ENCODE measurements at regions not wholly inside any gene's neighbourhood (a gene's known extent, or its start where the extent isn't known, plus 50 kb on each side); places are given as distances from the start of the nearest gene placed in this dataset.

- 28 to 29% methylated on average over 4 of the region's 4 CpGs for WGBS, 2 donors
- peaks cover 1% of the 10 kb centered on the region for H3K9me3 ChIP-seq (ENCODE audit: control insufficient read depth, low read length)
- DNase-seq (no peak), ATAC-seq (ENCODE audit: low FRiP score) (no peak)
- no peak overlapping the region for H3K27ac ChIP-seq (ENCODE audit: low read depth in 1 of 2, low read length in 2 of 2)
- H3K4me1 ChIP-seq (ENCODE audit: control insufficient read depth in 1 of 2, insufficient read depth in 2 of 2, low read length in 2 of 2) = peaks cover 2 to 7% of the 10 kb centered on the region in 2 donors
- intact Hi-C loops (cut with DNase I) = no loop called here
- no peaks in the 10 kb centered on the region for H3K27me3 ChIP-seq (ENCODE audit: control insufficient read depth in 1 of 2, insufficient read depth in 2 of 2, low read length in 1 of 2)
- no peaks in the 10 kb centered on the region for H3K36me3 ChIP-seq (ENCODE audit: control insufficient read depth in 1 of 2, insufficient read depth in 2 of 2, low read length in 1 of 2)
- no peak overlapping the region for H3K4me3 ChIP-seq (ENCODE audit: low read length in 2 of 2)
These were observed 140.6 kb upstream of the PELI2 start for GRCh38 chr14:55977392-55978150.

- H3K9me3 ChIP-seq (ENCODE audit: control insufficient read depth, low read length) = peaks cover 1% of the 10 kb centered on the region
- H3K27ac ChIP-seq (ENCODE audit: low read depth in 1 of 2, low read length in 2 of 2) = no peak overlapping the region
- no peak for ATAC-seq (ENCODE audit: low FRiP score)
- H3K36me3 ChIP-seq (ENCODE audit: control insufficient read depth in 1 of 2, insufficient read depth in 2 of 2, low read length in 1 of 2) = no peaks in the 10 kb centered on the region
- no peak overlapping the region for H3K4me3 ChIP-seq (ENCODE audit: low read length in 2 of 2)
- WGBS, 2 donors = 74 to 77% methylated on average over 2 of the region's 2 CpGs
- H3K4me1 ChIP-seq (ENCODE audit: control insufficient read depth in 1 of 2, insufficient read depth in 2 of 2, low read length in 2 of 2) = peaks cover 2 to 7% of the 10 kb centered on the region in 2 donors
- H3K27me3 ChIP-seq (ENCODE audit: control insufficient read depth in 1 of 2, insufficient read depth in 2 of 2, low read length in 1 of 2) = no peaks in the 10 kb centered on the region
- DNase-seq = no peak
- intact Hi-C loops (cut with DNase I) = no loop called here
These were observed 139.1 kb upstream of the PELI2 start for GRCh38 chr14:55979096-55979495.

GRCh38 chr14:55979781-55980180 is 138.4 kb upstream of the PELI2 start:
- whole genome bisulfite sequencing, 2 donors = 94 to 98% methylated on average over 1 of the region's 1 CpG
- DNase-seq (no peak), ATAC-seq (ENCODE audit: low FRiP score) (no peak)
- Histone ChIP-seq H3K27me3 (ENCODE audit: control insufficient read depth in 1 of 2, insufficient read depth in 2 of 2, low read length in 1 of 2) (no peaks in the 10 kb centered on the region), H3K4me3 (ENCODE audit: low read length in 2 of 2) (no peak overlapping the region), H3K27ac (ENCODE audit: low read depth in 1 of 2, low read length in 2 of 2) (no peak overlapping the region), H3K4me1 (ENCODE audit: control insufficient read depth in 1 of 2, insufficient read depth in 2 of 2, low read length in 2 of 2) (peaks cover 1 to 7% of the 10 kb centered on the region in 2 donors), H3K9me3 (ENCODE audit: control insufficient read depth, low read length) (peaks cover 2% of the 10 kb centered on the region), H3K36me3 (ENCODE audit: control insufficient read depth in 1 of 2, insufficient read depth in 2 of 2, low read length in 1 of 2) (no peaks in the 10 kb centered on the region)
- intact Hi-C loops (cut with DNase I) = no loop called here

DNA sequence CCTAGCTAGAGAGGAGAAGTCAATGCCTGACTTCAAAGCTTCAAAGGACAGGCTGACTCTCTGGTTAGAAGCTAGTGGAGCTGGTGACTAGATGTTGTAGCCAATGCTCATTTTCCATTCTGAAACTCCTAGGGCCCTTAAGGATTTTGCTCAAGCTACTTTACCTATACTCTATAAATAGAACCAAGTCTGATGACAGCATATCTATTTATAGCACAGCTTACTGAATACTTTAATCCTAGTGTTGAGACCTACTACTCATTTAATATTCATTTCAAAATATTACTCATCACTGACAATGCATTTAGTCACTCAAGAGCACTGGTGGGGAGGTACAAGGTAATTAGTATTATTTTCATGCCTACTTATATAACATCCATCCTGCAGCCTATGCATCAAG is 137.2 kb upstream of the PELI2 start:
- Histone ChIP-seq H3K36me3 (ENCODE audit: control insufficient read depth in 1 of 2, insufficient read depth in 2 of 2, low read length in 1 of 2) (no peaks in the 10 kb centered on the region), H3K4me1 (ENCODE audit: control insufficient read depth in 1 of 2, insufficient read depth in 2 of 2, low read length in 2 of 2) (peaks cover 0 to 7% of the 10 kb centered on the region in 2 donors), H3K27ac (ENCODE audit: low read depth in 1 of 2, low read length in 2 of 2) (no peak overlapping the region), H3K4me3 (ENCODE audit: low read length in 2 of 2) (no peak overlapping the region), H3K27me3 (ENCODE audit: control insufficient read depth in 1 of 2, insufficient read depth in 2 of 2, low read length in 1 of 2) (no peaks in the 10 kb centered on the region), H3K9me3 (ENCODE audit: control insufficient read depth, low read length) (peaks cover 3% of the 10 kb centered on the region)
- ATAC-seq (ENCODE audit: low FRiP score) (no peak), DNase-seq (no peak)
- intact Hi-C loops (cut with DNase I) = no loop called here

DNA sequence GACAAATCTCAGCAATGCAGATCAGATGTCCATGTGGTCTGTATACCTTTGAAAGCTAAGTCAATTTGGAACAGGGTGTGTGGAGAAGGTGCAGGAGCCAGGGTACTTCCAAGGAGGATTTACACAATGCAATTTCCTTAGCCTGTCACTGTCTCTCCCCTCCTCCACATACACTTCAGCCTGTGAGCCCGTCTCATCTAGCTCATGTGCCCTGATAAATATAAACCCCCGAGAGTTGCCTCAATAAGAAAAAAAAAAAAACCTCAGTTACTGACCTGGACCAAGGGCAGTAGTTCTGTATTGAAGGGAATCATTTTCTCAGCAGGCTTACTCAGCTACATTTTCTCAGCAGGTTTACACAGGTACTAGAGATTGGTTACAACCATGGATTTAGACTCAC is 132.1 kb upstream of the PELI2 start:
- WGBS, 2 donors = 41 to 47% methylated on average over 2 of the region's 2 CpGs
- DNase-seq = no peak
- no peak for ATAC-seq (ENCODE audit: low FRiP score)
- H3K4me1 ChIP-seq (ENCODE audit: control insufficient read depth in 1 of 2, insufficient read depth in 2 of 2, low read length in 2 of 2) = no peaks in the 10 kb centered on the region
- H3K4me3 ChIP-seq (ENCODE audit: low read length in 2 of 2) = no peak overlapping the region
- intact Hi-C loops (cut with DNase I) = no loop called here
- no peaks in the 10 kb centered on the region for H3K27me3 ChIP-seq (ENCODE audit: control insufficient read depth in 1 of 2, insufficient read depth in 2 of 2, low read length in 1 of 2)
- no peak overlapping the region for H3K27ac ChIP-seq (ENCODE audit: low read depth in 1 of 2, low read length in 2 of 2)
- peaks cover 1% of the 10 kb centered on the region for H3K9me3 ChIP-seq (ENCODE audit: control insufficient read depth, low read length)
- H3K36me3 ChIP-seq (ENCODE audit: control insufficient read depth in 1 of 2, insufficient read depth in 2 of 2, low read length in 1 of 2) = no peaks in the 10 kb centered on the region

DNA sequence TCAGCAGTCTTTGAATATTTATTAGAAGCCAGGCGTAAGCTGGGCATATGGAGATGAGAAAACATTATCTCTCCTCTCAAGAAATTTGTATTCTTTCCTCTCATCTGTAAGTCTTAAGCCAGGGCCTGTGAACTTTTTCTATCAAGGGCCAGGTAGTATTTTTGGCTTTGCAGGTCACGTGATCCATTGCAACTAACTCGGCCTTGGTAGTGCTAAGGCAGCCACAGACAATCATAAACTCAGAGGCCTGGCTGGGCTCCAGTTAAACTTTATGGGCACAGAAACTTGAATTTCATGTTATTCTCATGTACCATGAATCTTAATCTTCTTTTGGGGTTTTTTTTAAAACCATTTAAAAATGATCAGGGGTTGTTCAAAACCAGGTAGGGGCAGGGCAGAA is 117.4 kb upstream of the PELI2 start:
- 73 to 84% methylated on average over 3 of the region's 3 CpGs for WGBS, 2 donors
- intact Hi-C loops (cut with DNase I) = no loop called here
- ATAC-seq (ENCODE audit: low FRiP score) = no peak
- H3K4me3 ChIP-seq (ENCODE audit: low read length in 2 of 2) = no peak overlapping the region
- no peak for DNase-seq
- H3K27me3 ChIP-seq (ENCODE audit: control insufficient read depth in 1 of 2, insufficient read depth in 2 of 2, low read length in 1 of 2) = no peaks in the 10 kb centered on the region
- H3K9me3 ChIP-seq (ENCODE audit: control insufficient read depth, low read length) = no peaks in the 10 kb centered on the region
- peaks cover 0 to 1% of the 10 kb centered on the region in 2 donors for H3K4me1 ChIP-seq (ENCODE audit: control insufficient read depth in 1 of 2, insufficient read depth in 2 of 2, low read length in 2 of 2)
- no peaks in the 10 kb centered on the region for H3K36me3 ChIP-seq (ENCODE audit: control insufficient read depth in 1 of 2, insufficient read depth in 2 of 2, low read length in 1 of 2)
- no peak overlapping the region for H3K27ac ChIP-seq (ENCODE audit: low read depth in 1 of 2, low read length in 2 of 2)

DNA sequence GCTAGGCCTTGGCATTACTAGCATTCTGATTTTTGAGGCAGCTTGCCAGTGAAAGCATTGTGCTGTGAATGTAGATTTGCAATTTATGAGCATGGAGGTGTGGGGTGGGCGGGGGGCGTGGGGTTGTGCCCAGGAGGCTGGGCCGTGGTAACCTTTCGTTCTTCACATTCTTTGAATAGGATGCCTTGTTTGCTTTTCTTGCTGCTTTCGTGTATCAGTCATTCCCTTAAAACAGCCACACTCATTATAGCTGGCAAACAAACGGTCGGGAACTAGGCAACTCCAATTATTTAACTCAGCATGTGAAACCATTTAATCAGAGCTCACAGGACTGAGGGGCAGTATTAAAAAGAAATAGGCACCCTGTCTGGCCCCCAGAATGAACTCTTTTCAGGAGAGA is 115.9 kb upstream of the PELI2 start:
- 30 to 36% methylated on average over 7 of the region's 7 CpGs for WGBS, 2 donors
- Histone ChIP-seq H3K9me3 (ENCODE audit: control insufficient read depth, low read length) (no peaks in the 10 kb centered on the region), H3K4me3 (ENCODE audit: low read length in 2 of 2) (no peak overlapping the region), H3K27ac (ENCODE audit: low read depth in 1 of 2, low read length in 2 of 2) (no peak overlapping the region), H3K4me1 (ENCODE audit: control insufficient read depth in 1 of 2, insufficient read depth in 2 of 2, low read length in 2 of 2) (peaks cover 0 to 1% of the 10 kb centered on the region in 2 donors), H3K36me3 (ENCODE audit: control insufficient read depth in 1 of 2, insufficient read depth in 2 of 2, low read length in 1 of 2) (no peaks in the 10 kb centered on the region), H3K27me3 (ENCODE audit: control insufficient read depth in 1 of 2, insufficient read depth in 2 of 2, low read length in 1 of 2) (no peaks in the 10 kb centered on the region)
- DNase-seq = no peak
- no peak for ATAC-seq (ENCODE audit: low FRiP score)
- intact Hi-C loops (cut with DNase I) = no loop called here

DNA sequence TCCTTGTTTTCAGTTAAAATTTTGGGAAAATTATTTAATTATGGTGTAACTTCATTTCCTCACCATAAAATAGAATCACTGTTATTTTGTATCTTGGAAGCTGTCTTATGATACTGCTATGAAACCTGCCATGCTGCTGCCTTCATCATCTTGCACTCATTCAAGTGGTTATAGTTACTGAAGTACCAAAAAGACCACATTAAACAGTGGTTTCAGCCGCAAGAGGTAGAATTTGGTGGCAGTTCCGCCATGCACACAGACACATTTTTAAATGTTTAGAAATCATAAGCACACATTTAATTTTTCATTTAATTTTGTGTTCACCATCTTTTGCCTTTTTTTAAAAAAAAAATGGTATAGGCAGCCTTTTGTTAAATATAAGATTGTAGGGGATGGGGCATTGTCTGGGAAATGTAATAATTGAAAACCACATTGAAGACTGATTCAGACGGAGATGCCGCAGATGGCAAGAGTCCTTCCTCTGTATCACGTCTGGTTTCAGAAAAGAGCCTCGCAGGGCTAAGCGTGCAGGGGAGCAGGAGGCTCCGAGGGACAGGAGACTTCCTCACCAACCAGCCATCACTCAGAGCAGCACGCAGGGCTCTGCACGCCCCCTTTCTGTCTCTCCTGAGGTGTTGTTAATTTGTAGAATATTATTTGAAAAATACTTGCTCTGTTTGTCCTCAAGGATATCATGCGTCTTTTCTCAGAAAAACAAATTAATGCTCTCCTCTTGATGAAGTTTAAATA is 115.2 kb upstream of the PELI2 start:
- no peaks in the 10 kb centered on the region for H3K27me3 ChIP-seq (ENCODE audit: control insufficient read depth in 1 of 2, insufficient read depth in 2 of 2, low read length in 1 of 2)
- peaks cover 0 to 1% of the 10 kb centered on the region in 2 donors for H3K4me1 ChIP-seq (ENCODE audit: control insufficient read depth in 1 of 2, insufficient read depth in 2 of 2, low read length in 2 of 2)
- intact Hi-C loops (cut with DNase I) = no loop called here
- WGBS, 2 donors = 93 to 94% methylated on average over 11 of the region's 11 CpGs
- H3K9me3 ChIP-seq (ENCODE audit: control insufficient read depth, low read length) = no peaks in the 10 kb centered on the region
- no peak overlapping the region for H3K4me3 ChIP-seq (ENCODE audit: low read length in 2 of 2)
- DNase-seq = no peak
- H3K27ac ChIP-seq (ENCODE audit: low read depth in 1 of 2, low read length in 2 of 2) = no peak overlapping the region
- ATAC-seq (ENCODE audit: low FRiP score) = no peak
- H3K36me3 ChIP-seq (ENCODE audit: control insufficient read depth in 1 of 2, insufficient read depth in 2 of 2, low read length in 1 of 2) = no peaks in the 10 kb centered on the region

DNA sequence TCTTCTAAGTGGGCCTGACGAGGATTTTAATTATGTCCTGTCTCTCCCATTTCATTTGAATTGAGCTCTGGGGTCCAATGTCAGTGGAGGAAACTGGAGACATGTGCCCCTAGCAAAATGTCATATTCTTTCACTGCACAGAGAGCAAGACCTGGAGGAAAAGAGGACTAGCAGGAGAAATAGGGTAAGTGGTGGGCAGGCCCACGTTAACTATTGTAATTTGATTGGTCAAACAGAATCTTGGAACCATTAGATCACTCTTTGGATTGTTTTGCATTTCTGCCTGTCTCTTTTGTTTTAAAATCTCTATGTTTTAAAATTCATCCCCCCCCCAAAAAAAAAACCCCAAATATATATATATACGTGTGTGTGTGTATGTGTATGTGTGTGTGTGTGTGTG is 113.9 kb upstream of the PELI2 start:
- no peaks in the 10 kb centered on the region for H3K27me3 ChIP-seq (ENCODE audit: control insufficient read depth in 1 of 2, insufficient read depth in 2 of 2, low read length in 1 of 2)
- DNase-seq (no peak), ATAC-seq (ENCODE audit: low FRiP score) (no peak)
- intact Hi-C loops (cut with DNase I) = no loop called here
- no peaks in the 10 kb centered on the region for H3K9me3 ChIP-seq (ENCODE audit: control insufficient read depth, low read length)
- no peaks in the 10 kb centered on the region for H3K36me3 ChIP-seq (ENCODE audit: control insufficient read depth in 1 of 2, insufficient read depth in 2 of 2, low read length in 1 of 2)
- peaks cover 0 to 1% of the 10 kb centered on the region in 2 donors for H3K4me1 ChIP-seq (ENCODE audit: control insufficient read depth in 1 of 2, insufficient read depth in 2 of 2, low read length in 2 of 2)
- H3K4me3 ChIP-seq (ENCODE audit: low read length in 2 of 2) = no peak overlapping the region
- no peak overlapping the region for H3K27ac ChIP-seq (ENCODE audit: low read depth in 1 of 2, low read length in 2 of 2)
- WGBS, 2 donors = 24 to 42% methylated on average over 3 of the region's 3 CpGs
